Stimulated activated effector memory CD8-positive, alpha-beta T cell treated with anti-CD3 and anti-CD28 coated beads, Interleukin-12 subunit alpha, Interleukin-12 subunit beta, amount 100 ng/mL, for 72 hours (primary cell): ENCODE measurements at regions not wholly inside any gene's neighbourhood (a gene's known extent, or its start where the extent isn't known, plus 50 kb on each side); places are given as distances from the start of the nearest gene placed in this dataset.
"Not testable (repeated sequence)": the region's sequence is repeated elsewhere in the genome, so short reads cannot be mapped to it uniquely, and the experiment has no call there.

Experiments
- ATAC-seq: fragments of 150-1000 bp; cut with Tn5 transposase; 2 replicates; pipeline ENCODE4 v1.10.0; 2021
- DNase-seq, 2 donors: peaks; one replicate each; pipeline ENCODE4 v3.0.0; 2021 to 2022; ENCODE audit warnings: low spot score in 2 of 2
- H3K27ac Mint-ChIP-seq: one replicate; pipeline ENCODE4 v1.8.0; 2022; ENCODE audit warnings: mild to moderate bottlenecking, mixed read lengths
- H3K36me3 Mint-ChIP-seq: one replicate; pipeline ENCODE4 v1.8.0; 2022; ENCODE audit warnings: mild to moderate bottlenecking, mixed read lengths
- H3K4me1 Mint-ChIP-seq: one replicate; pipeline ENCODE4 v1.8.0; 2022; ENCODE audit warnings: mixed read lengths
- H3K4me3 Mint-ChIP-seq: one replicate; pipeline ENCODE4 v1.8.0; 2022; ENCODE audit warnings: mild to moderate bottlenecking, mixed read lengths
- H3K9me3 Mint-ChIP-seq: one replicate; pipeline ENCODE4 v1.8.0; 2022; ENCODE audit warnings: mixed read lengths

GRCh38 chrX:139320661-139321354 is 209.7 kb upstream of the F9 start:
- H3K36me3 Mint-ChIP-seq, DNase-seq, H3K27ac Mint-ChIP-seq, H3K4me3 Mint-ChIP-seq, H3K9me3 Mint-ChIP-seq, ATAC-seq, H3K4me1 Mint-ChIP-seq: not testable (repeated sequence)

DNA sequence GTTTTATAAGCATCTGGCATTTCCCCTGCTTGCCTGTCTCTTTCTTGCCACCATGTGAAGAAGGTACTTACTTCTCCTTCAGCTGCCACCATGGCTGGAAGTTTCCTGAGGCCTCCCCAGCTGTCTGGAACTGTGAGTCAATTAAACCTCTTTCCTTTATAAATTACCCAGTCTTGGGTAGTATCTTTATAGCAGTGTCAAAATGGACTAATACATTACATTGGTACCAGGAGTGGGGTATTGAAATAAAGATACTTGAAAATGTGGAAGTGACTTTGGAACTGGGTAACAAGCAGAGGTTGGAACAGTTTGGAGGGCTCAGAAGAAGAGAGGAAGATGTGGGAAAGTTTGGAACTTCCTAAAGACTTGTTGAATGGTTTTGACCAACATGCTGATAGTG is 223.9 kb upstream of the F9 start:
- ATAC-seq, DNase-seq, H3K4me3 Mint-ChIP-seq, H3K27ac Mint-ChIP-seq, H3K36me3 Mint-ChIP-seq, H3K4me1 Mint-ChIP-seq, H3K9me3 Mint-ChIP-seq: not testable (repeated sequence)

GRCh38 chrX:139304471-139304870 is 226.1 kb upstream of the F9 start:
- Mint-ChIP-seq H3K36me3 (no peaks in the 10 kb centered on the region), H3K4me3 (no peak overlapping the region), H3K4me1 (no peaks in the 10 kb centered on the region), H3K9me3 (peaks cover 8% of the 10 kb centered on the region), H3K27ac (no peak overlapping the region)
- ATAC-seq (no peak), DNase-seq (no peak)

GRCh38 chrX:139299309-139299708 is 231.2 kb upstream of the F9 start:
- DNase-seq: no peak
- Mint-ChIP-seq H3K27ac (no peak overlapping the region), H3K4me3 (no peak overlapping the region), H3K36me3 (no peaks in the 10 kb centered on the region), H3K9me3 (peaks cover 5% of the 10 kb centered on the region), H3K4me1 (no peaks in the 10 kb centered on the region)
- no peak for ATAC-seq

- H3K9me3 Mint-ChIP-seq: peaks cover 5% of the 10 kb centered on the region
- no peaks in the 10 kb centered on the region for H3K4me1 Mint-ChIP-seq
- no peak overlapping the region for H3K4me3 Mint-ChIP-seq
- no peak overlapping the region for H3K27ac Mint-ChIP-seq
- ATAC-seq: no peak
- DNase-seq: no peak
- H3K36me3 Mint-ChIP-seq: no peaks in the 10 kb centered on the region
These were observed 232.1 kb upstream of the F9 start for GRCh38 chrX:139298437-139298836.

- Mint-ChIP-seq H3K4me1 (no peaks in the 10 kb centered on the region), H3K36me3 (no peaks in the 10 kb centered on the region), H3K4me3 (no peak overlapping the region), H3K9me3 (peaks cover 5% of the 10 kb centered on the region), H3K27ac (no peak overlapping the region)
- ATAC-seq (no peak), DNase-seq (no peak)
These were observed 232.9 kb upstream of the F9 start for GRCh38 chrX:139297638-139298037.

- Mint-ChIP-seq H3K36me3 (no peaks in the 10 kb centered on the region), H3K27ac (no peak overlapping the region), H3K4me3 (no peak overlapping the region), H3K9me3 (peaks cover 5% of the 10 kb centered on the region), H3K4me1 (no peaks in the 10 kb centered on the region)
- no peak for DNase-seq
- no peak for ATAC-seq
These were observed 236.5 kb upstream of the F9 start for GRCh38 chrX:139293991-139294390.

- H3K4me1 Mint-ChIP-seq: no peaks in the 10 kb centered on the region
- ATAC-seq: no peak
- H3K36me3 Mint-ChIP-seq: no peaks in the 10 kb centered on the region
- H3K4me3 Mint-ChIP-seq: no peak overlapping the region
- peaks cover 5% of the 10 kb centered on the region for H3K9me3 Mint-ChIP-seq
- DNase-seq: no peak
- H3K27ac Mint-ChIP-seq: no peak overlapping the region
These were observed 240.2 kb upstream of the F9 start for GRCh38 chrX:139290310-139290709.

DNA sequence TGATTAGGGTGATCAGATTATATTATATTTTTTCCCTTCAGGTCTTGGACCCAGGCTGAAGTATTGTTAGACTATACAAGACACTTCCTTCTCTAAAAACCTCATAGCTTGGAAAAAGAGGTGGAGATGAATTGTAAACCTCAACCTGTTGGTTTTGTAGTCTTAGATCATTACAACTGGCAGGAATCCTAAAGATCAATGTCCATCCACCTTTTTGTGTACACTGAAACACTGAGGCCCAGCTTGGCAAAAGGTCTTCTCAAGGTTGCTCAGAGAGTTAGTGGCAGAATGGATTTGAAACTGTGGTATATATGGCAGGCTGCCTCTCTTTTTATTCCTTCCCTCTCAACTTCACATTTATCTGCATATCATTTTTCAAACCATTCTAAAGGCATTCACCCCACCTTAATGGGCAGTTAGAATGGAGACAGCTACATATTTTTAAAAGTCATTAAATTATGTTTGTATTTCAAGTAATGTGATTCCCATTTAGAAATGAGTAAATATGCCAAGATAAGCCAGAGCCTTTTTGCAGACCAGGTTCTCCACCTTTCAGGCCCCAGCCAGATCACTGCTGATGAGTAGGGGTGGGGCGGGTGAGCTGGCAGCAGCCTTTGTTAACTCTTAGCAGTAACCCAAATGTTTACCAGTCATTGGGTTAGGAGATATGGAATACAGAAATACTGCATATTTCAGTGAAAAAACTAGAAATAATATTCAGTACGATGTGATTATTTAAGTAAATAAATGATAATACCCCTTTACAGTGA is 243.2 kb upstream of the F9 start:
- H3K9me3 Mint-ChIP-seq: no peaks in the 10 kb centered on the region
- no peaks in the 10 kb centered on the region for H3K4me1 Mint-ChIP-seq
- DNase-seq (no peak), ATAC-seq (no peak)
- H3K4me3 Mint-ChIP-seq: no peak overlapping the region
- H3K36me3 Mint-ChIP-seq: no peaks in the 10 kb centered on the region
- no peak overlapping the region for H3K27ac Mint-ChIP-seq

GRCh38 chrX:139286342-139286741 is 244.2 kb upstream of the F9 start:
- Mint-ChIP-seq H3K4me1 (no peaks in the 10 kb centered on the region), H3K4me3 (no peak overlapping the region), H3K36me3 (no peaks in the 10 kb centered on the region), H3K27ac (no peak overlapping the region), H3K9me3 (no peaks in the 10 kb centered on the region)
- no peak for ATAC-seq
- DNase-seq: no peak

GRCh38 chrX:139267851-139268250 is 262.7 kb upstream of the F9 start:
- no peaks in the 10 kb centered on the region for H3K9me3 Mint-ChIP-seq
- ATAC-seq (no peak), DNase-seq (no peak)
- H3K36me3 Mint-ChIP-seq: no peaks in the 10 kb centered on the region
- H3K4me1 Mint-ChIP-seq: no peaks in the 10 kb centered on the region
- no peak overlapping the region for H3K4me3 Mint-ChIP-seq
- H3K27ac Mint-ChIP-seq: no peak overlapping the region

DNA sequence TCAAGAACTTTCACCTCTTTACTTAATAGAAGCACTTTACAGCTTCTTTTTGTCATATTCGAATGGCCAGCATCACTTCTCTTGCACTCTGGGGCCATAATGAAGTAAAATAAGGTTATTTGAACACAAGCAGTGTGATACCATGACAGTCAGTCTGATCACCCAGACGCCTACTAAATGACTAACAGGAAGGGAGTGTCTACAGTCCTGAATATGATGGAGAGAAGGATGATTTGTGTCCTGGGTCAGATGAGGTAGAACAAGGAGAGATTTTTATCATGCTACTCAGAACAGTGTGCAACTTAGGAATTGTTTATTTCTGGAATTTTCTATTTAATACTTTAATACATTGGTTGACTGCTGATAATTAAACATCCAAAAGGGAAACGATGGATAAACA is 284.2 kb upstream of the F9 start:
- Mint-ChIP-seq H3K9me3 (peaks cover 4% of the 10 kb centered on the region), H3K4me1 (no peaks in the 10 kb centered on the region), H3K27ac (no peak overlapping the region), H3K4me3 (no peak overlapping the region), H3K36me3 (no peaks in the 10 kb centered on the region)
- no peak for ATAC-seq
- no peak for DNase-seq

GRCh38 chrX:139237141-139237540 is 293.4 kb upstream of the F9 start:
- no peak for ATAC-seq
- H3K27ac Mint-ChIP-seq: no peak overlapping the region
- H3K4me3 Mint-ChIP-seq: no peak overlapping the region
- H3K36me3 Mint-ChIP-seq: no peaks in the 10 kb centered on the region
- no peak for DNase-seq
- no peaks in the 10 kb centered on the region for H3K4me1 Mint-ChIP-seq
- H3K9me3 Mint-ChIP-seq: peaks cover 5% of the 10 kb centered on the region

DNA sequence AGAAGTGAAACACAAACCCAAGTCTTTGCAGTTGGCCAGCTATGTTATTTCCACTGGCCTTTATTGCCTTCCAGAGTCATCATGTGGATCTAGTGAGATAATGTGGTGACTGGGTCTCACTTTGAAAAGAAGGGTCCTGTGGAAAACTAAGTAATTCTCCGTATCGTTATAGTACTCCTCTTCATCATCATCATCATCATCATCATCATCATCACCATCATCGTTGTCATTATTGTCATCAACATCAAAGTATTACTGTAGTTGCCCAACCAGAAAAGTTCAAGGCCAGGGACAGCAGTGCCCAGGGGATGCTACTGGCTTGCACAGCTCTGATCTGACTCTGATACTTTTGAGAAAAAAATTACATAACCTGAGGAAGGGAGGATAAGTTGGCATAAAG is 295.6 kb upstream of the F9 start:
- DNase-seq (no peak), ATAC-seq (no peak)
- no peaks in the 10 kb centered on the region for H3K9me3 Mint-ChIP-seq
- H3K27ac Mint-ChIP-seq: no peak overlapping the region
- H3K4me3 Mint-ChIP-seq: no peak overlapping the region
- no peaks in the 10 kb centered on the region for H3K4me1 Mint-ChIP-seq
- no peaks in the 10 kb centered on the region for H3K36me3 Mint-ChIP-seq

DNA sequence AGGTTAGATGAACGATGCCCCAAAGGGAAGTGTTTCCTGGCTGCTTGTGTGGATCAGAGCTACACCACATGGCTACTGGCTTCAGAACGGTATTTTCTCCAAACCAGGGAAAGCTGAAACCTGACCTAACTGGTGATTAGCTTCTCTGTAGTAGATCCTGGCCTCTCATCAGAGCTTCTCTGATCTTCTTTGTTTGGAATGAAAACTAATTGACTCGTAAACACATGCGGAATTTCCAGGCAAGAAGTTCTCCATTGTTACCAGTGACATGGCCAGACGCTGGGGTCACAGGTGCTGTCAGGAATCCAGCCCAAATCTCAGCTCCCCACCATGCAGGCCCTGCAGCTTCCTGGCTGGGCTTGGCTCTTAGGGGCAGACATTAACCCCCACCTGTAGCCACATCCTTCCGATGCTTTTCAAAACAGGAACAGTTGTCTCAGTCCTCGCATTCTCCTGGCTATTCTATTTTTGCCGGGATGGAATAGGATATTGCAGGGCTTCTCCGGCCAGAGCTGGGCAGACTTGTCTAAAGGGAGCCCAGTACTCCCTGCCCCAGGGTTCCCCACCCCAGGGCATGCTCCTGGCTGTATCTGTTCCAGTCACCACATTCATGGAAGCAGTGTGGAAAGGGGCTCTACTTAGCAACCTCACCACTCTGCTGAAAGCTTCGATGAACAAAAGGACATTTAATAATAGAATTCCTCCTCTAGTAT is 305.4 kb upstream of the F9 start:
- Mint-ChIP-seq H3K27ac (no peak overlapping the region), H3K9me3 (peaks cover 5% of the 10 kb centered on the region), H3K36me3 (no peaks in the 10 kb centered on the region), H3K4me1 (no peaks in the 10 kb centered on the region), H3K4me3 (no peak overlapping the region)
- ATAC-seq: no peak
- no peak for DNase-seq
